ENCODE measurements at regions not wholly inside any gene's neighbourhood (a gene's known extent, or its start where the extent isn't known, plus 50 kb on each side); places are given as distances from the start of the nearest gene placed in this dataset.

DNA sequence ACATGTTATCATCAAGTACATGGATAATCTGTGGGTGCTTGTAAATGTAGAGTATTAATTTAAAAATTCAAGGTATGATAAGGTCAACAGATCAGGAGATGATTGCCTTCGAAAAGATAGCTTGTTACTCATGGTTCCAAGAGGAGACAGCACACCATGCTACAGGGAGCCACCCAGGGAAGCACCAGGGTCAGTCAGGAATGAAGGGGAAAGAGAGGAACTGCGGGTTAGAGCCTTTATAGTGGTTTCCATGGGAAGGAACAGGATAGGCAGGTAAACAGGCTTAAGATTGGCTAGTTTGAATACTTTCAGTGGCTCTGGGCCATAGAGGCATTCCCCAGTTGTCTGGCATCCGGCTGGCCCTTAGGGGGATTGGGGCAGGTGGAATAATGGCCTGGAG lies 74.2 kb upstream of the SERTM1 start:
- DNase-seq (ENCODE audit: low read depth) = no peak
- no peak overlapping the region for H3K4me3 ChIP-seq (ENCODE audit: control insufficient read depth, low read depth, low read length)
- TF ChIP-seq, protein P1, sequence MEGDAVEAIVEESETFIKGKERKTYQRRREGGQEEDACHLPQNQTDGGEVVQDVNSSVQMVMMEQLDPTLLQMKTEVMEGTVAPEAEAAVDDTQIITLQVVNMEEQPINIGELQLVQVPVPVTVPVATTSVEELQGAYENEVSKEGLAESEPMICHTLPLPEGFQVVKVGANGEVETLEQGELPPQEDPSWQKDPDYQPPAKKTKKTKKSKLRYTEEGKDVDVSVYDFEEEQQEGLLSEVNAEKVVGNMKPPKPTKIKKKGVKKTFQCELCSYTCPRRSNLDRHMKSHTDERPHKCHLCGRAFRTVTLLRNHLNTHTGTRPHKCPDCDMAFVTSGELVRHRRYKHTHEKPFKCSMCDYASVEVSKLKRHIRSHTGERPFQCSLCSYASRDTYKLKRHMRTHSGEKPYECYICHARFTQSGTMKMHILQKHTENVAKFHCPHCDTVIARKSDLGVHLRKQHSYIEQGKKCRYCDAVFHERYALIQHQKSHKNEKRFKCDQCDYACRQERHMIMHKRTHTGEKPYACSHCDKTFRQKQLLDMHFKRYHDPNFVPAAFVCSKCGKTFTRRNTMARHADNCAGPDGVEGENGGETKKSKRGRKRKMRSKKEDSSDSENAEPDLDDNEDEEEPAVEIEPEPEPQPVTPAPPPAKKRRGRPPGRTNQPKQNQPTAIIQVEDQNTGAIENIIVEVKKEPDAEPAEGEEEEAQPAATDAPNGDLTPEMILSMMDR (IDR thresholded peaks at IDR 0.05; ENCODE audit: control insufficient read depth, insufficient read depth, low read depth, low read length, missing control alignments) = no peak

DNA sequence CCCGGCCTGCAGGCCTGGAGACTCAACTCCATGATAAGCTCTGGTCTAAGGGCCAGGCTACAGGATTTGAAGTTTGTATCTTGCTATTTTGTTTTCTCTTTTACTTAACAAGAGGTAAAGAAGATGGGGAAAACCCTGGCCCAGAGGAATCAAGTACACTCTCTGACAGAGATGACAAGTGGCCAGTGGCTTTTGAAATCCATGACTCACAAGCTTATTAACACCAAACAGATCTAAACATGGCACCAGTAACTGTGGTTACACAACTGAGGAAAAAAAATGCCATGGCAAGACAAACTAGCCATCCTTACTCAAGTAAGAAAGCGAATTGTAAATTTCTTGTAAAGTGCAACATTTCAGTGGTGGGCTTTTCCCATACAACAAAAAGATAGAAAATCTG lies 72.6 kb upstream of the SERTM1 start:
- no peak for DNase-seq (ENCODE audit: low read depth)
- no peak overlapping the region for H3K4me3 ChIP-seq (ENCODE audit: control insufficient read depth, low read depth, low read length)
- TF ChIP-seq, protein P1 (IDR thresholded peaks at IDR 0.05; ENCODE audit: control insufficient read depth, insufficient read depth, low read depth, low read length, missing control alignments) = no peak

DNA sequence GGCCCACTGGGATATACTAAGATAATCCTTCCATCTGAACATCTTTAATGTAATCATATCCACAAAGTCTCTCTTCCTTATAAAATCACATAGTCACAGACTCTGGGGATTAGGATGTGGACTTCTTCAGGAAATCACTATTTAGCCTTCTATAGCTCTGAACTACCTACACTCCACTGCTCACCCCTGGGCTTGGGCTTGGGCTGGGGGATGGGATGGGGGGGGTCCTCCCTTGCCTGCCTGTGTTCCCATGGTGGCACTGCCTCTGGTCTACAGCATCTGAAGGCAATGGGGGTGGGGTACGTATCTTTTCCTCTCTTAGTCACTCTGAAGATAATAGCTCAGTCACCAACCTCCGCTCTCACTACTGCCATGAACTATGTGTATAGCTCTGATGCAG lies 67.8 kb upstream of the SERTM1 start:
- TF ChIP-seq, protein P1 (IDR thresholded peaks at IDR 0.05; ENCODE audit: control insufficient read depth, insufficient read depth, low read depth, low read length, missing control alignments) = no peak
- no peak for DNase-seq (ENCODE audit: low read depth)
- H3K4me3 ChIP-seq (ENCODE audit: control insufficient read depth, low read depth, low read length) = no peak overlapping the region

DNA sequence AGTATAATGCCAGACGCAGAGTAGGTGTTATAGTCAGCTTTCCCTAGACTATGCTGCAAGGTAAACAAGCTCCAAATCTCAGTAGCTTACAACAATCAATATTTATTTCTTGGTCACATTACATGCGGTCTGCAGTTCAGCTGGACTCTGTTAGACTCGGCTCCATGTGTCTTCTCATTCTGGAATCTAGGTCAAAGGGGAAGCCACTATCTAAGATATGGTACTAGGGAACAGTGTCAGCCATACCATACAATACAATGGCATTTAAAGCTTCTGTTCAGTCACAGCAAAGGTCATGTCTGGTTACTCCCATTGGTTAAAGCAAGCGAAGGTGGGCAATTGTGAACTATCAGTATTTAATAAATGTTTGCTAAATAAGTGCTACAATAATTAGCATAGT lies 65.3 kb upstream of the SERTM1 start:
- H3K4me3 ChIP-seq (ENCODE audit: control insufficient read depth, low read depth, low read length) = no peak overlapping the region
- no peak for DNase-seq (ENCODE audit: low read depth)
- TF ChIP-seq, protein P1 (IDR thresholded peaks at IDR 0.05; ENCODE audit: control insufficient read depth, insufficient read depth, low read depth, low read length, missing control alignments) = no peak

DNA sequence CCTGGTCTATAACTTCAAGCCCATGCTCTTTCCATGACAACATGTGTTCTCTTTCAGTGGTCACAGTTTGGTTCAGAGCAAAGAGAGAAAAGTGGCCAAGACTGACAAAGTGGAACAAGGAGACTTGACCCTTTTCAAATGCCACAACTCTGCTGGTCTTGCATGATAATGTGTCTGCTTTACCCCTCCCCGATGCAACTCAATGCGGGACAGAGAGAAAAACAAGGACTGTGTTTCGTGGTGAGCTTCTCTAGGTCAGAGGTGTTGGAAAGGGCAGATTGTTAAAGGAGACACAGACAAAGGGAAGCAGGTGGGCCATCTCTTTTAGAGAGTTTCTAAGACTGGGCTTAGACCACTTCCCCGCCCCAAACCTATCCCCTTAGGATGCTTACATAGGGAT lies 61.6 kb upstream of the SERTM1 start:
- no peak overlapping the region for H3K4me3 ChIP-seq (ENCODE audit: control insufficient read depth, low read depth, low read length)
- DNase-seq (ENCODE audit: low read depth) = no peak
- TF ChIP-seq, protein P1 (IDR thresholded peaks at IDR 0.05; ENCODE audit: control insufficient read depth, insufficient read depth, low read depth, low read length, missing control alignments) = no peak

DNA sequence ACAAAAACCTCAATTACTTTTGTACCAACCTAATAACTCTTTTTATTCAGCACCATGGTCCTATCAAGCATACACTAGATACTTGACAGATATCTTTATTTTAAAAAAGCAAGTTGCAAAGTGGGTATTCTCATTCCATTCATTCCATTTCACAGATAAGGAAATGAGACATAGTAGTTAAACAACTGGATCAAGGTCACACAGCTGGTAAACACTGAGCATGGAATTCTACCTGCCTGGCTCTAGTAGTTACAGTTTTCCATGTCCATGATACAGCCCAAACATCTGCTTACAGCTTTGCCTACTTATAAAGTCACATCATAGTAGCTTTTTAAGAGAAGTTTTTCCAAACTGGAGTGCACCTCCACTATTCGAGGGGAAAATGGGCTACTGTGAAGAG lies 57.1 kb upstream of the SERTM1 start:
- TF ChIP-seq, protein P1 (IDR thresholded peaks at IDR 0.05; ENCODE audit: control insufficient read depth, insufficient read depth, low read depth, low read length, missing control alignments) = no peak
- no peak overlapping the region for H3K4me3 ChIP-seq (ENCODE audit: control insufficient read depth, low read depth, low read length)
- DNase-seq (ENCODE audit: low read depth) = no peak

DNA sequence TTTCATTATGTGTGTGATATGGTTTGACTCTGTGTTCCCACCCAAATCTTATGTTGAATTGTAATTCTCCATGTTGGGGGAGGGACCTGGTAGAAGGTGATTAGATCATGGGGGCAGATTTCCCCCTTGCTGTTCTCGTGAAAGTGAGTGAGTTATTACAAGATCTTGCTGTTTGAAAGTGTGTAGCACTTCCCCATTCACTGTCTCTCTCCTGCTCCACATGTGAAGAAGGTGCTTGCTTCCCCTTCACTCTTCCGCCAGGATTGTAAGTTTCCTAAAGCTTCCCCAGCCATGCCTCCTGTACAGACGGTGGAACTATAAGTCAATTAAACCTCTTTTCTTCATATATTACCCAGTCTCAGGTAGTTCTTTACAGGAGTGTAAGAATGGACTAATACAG lies 54.3 kb upstream of the SERTM1 start:
- DNase-seq (ENCODE audit: low read depth) = no peak
- TF ChIP-seq, protein P1 (IDR thresholded peaks at IDR 0.05; ENCODE audit: control insufficient read depth, insufficient read depth, low read depth, low read length, missing control alignments) = no peak
- no peak overlapping the region for H3K4me3 ChIP-seq (ENCODE audit: control insufficient read depth, low read depth, low read length)
